ENCODE measurements at regions not wholly inside any gene's neighbourhood (a gene's known extent, or its start where the extent isn't known, plus 50 kb on each side); places are given as distances from the start of the nearest gene placed in this dataset.
"Not testable (repeated sequence)": the region's sequence is repeated elsewhere in the genome, so short reads cannot be mapped to it uniquely, and the experiment has no call there.

GRCh38 chr14:51578853-51579252, 72.9 kb upstream of the FRMD6 start:
- H3K27me3 Mint-ChIP-seq = peaks cover 51% of the 10 kb centered on the region
- no peaks in the 10 kb centered on the region for H3K9me3 Mint-ChIP-seq (ENCODE audit: low read depth)
- no peak for ATAC-seq
- no peak for DNase-seq
- no peaks in the 10 kb centered on the region for H3K36me3 Mint-ChIP-seq
- H3K27ac Mint-ChIP-seq = no peak overlapping the region
- CTCF ChIA-PET = no interaction called here
- no peak overlapping the region for H3K4me3 Mint-ChIP-seq
- peaks cover 3% of the 10 kb centered on the region for H3K4me1 Mint-ChIP-seq

- Mint-ChIP-seq H3K9me3 (ENCODE audit: low read depth) (no peaks in the 10 kb centered on the region), H3K27me3 (peaks cover 37% of the 10 kb centered on the region), H3K36me3 (no peaks in the 10 kb centered on the region), H3K4me3 (no peak overlapping the region), H3K4me1 (no peaks in the 10 kb centered on the region), H3K27ac (no peak overlapping the region)
- no peak for ATAC-seq
- CTCF ChIA-PET = no interaction called here
- no peak for DNase-seq
These were observed 70.5 kb upstream of the FRMD6 start for GRCh38 chr14:51581017-51581881.

GRCh38 chr14:51582437-51582836, 69.3 kb upstream of the FRMD6 start:
- CTCF ChIA-PET = no interaction called here
- Mint-ChIP-seq H3K27me3 (peaks cover 26% of the 10 kb centered on the region), H3K36me3 (no peaks in the 10 kb centered on the region), H3K4me3 (no peak overlapping the region), H3K9me3 (ENCODE audit: low read depth) (no peaks in the 10 kb centered on the region), H3K27ac (no peak overlapping the region), H3K4me1 (no peaks in the 10 kb centered on the region)
- DNase-seq (no peak), ATAC-seq (no peak)

GRCh38 chr14:51585055-51585454, 66.7 kb upstream of the FRMD6 start:
- no peak overlapping the region for H3K27ac Mint-ChIP-seq
- no peaks in the 10 kb centered on the region for H3K4me1 Mint-ChIP-seq
- CTCF ChIA-PET = no interaction called here
- no peak overlapping the region for H3K4me3 Mint-ChIP-seq
- H3K9me3 Mint-ChIP-seq (ENCODE audit: low read depth) = no peaks in the 10 kb centered on the region
- DNase-seq (no peak), ATAC-seq (no peak)
- H3K36me3 Mint-ChIP-seq = no peaks in the 10 kb centered on the region
- peaks cover 14% of the 10 kb centered on the region for H3K27me3 Mint-ChIP-seq

- no peak overlapping the region for H3K27ac Mint-ChIP-seq
- no peak for DNase-seq
- H3K36me3 Mint-ChIP-seq = no peaks in the 10 kb centered on the region
- peaks cover 9% of the 10 kb centered on the region for H3K4me1 Mint-ChIP-seq
- H3K27me3 Mint-ChIP-seq = peaks cover 39% of the 10 kb centered on the region
- ATAC-seq = no peak
- CTCF ChIA-PET = no interaction called here
- no peak overlapping the region for H3K4me3 Mint-ChIP-seq
- no peaks in the 10 kb centered on the region for H3K9me3 Mint-ChIP-seq (ENCODE audit: low read depth)
These were observed 58.9 kb upstream of the FRMD6 start for GRCh38 chr14:51592836-51593235.

GRCh38 chr14:51593397-51593796, 58.3 kb upstream of the FRMD6 start:
- Mint-ChIP-seq H3K9me3 (ENCODE audit: low read depth) (no peaks in the 10 kb centered on the region), H3K36me3 (no peaks in the 10 kb centered on the region), H3K27ac (no peak overlapping the region), H3K27me3 (peaks cover 38% of the 10 kb centered on the region), H3K4me3 (no peak overlapping the region), H3K4me1 (peaks cover 9% of the 10 kb centered on the region)
- DNase-seq (no peak), ATAC-seq (no peak)
- CTCF ChIA-PET = no interaction called here

- no peaks in the 10 kb centered on the region for H3K36me3 Mint-ChIP-seq
- CTCF ChIA-PET = no interaction called here
- H3K9me3 Mint-ChIP-seq (ENCODE audit: low read depth) = no peaks in the 10 kb centered on the region
- H3K4me3 Mint-ChIP-seq = no peak overlapping the region
- H3K27ac Mint-ChIP-seq = no peak overlapping the region
- H3K4me1 Mint-ChIP-seq = peaks cover 9% of the 10 kb centered on the region
- no peak for ATAC-seq
- no peak for DNase-seq
- H3K27me3 Mint-ChIP-seq = peaks cover 43% of the 10 kb centered on the region
These were observed 55.7 kb upstream of the FRMD6 start for GRCh38 chr14:51595881-51596455.

- peaks cover 46% of the 10 kb centered on the region for H3K27me3 Mint-ChIP-seq
- H3K4me3 Mint-ChIP-seq = no peak overlapping the region
- DNase-seq = peak; percentile 48
- H3K9me3 Mint-ChIP-seq (ENCODE audit: low read depth) = no peaks in the 10 kb centered on the region
- peaks cover 9% of the 10 kb centered on the region for H3K4me1 Mint-ChIP-seq
- H3K36me3 Mint-ChIP-seq = no peaks in the 10 kb centered on the region
- H3K27ac Mint-ChIP-seq = no peak overlapping the region
- peak; percentile 58 for ATAC-seq
- CTCF ChIA-PET = no interaction called here
These were observed 55.1 kb upstream of the FRMD6 start for GRCh38 chr14:51596488-51597117.

GRCh38 chr14:51597261-51598001, 54.3 kb upstream of the FRMD6 start:
- Mint-ChIP-seq H3K36me3 (no peaks in the 10 kb centered on the region), H3K27ac (no peak overlapping the region), H3K4me1 (peaks cover 9% of the 10 kb centered on the region), H3K9me3 (ENCODE audit: low read depth) (no peaks in the 10 kb centered on the region), H3K4me3 (no peak overlapping the region), H3K27me3 (peaks cover 47% of the 10 kb centered on the region)
- ATAC-seq = no peak
- CTCF ChIA-PET = no interaction called here
- DNase-seq = no peak

- H3K4me3 Mint-ChIP-seq; H3K9me3 Mint-ChIP-seq (ENCODE audit: low read depth); ATAC-seq; DNase-seq; H3K27ac Mint-ChIP-seq; H3K4me1 Mint-ChIP-seq; H3K36me3 Mint-ChIP-seq: not testable (repeated sequence)
- H3K27me3 Mint-ChIP-seq = peaks cover 36% of the 10 kb centered on the region
- CTCF ChIA-PET = interaction anchor here (0.7 kb wide), 2 partner anchors 138 to 155 kb away, joined by 4 read pairs; no protein-coding TSS in a partner anchor
These were observed 52.6 kb upstream of the FRMD6 start for GRCh38 chr14:51598924-51599600.

- ATAC-seq (no peak), DNase-seq (no peak)
- peaks cover 4% of the 10 kb centered on the region for H3K4me1 Mint-ChIP-seq
- H3K9me3 Mint-ChIP-seq (ENCODE audit: low read depth) = no peaks in the 10 kb centered on the region
- CTCF ChIA-PET = no interaction called here
- H3K27ac Mint-ChIP-seq = no peak overlapping the region
- H3K4me3 Mint-ChIP-seq = no peak overlapping the region
- H3K36me3 Mint-ChIP-seq = no peaks in the 10 kb centered on the region
- peaks cover 28% of the 10 kb centered on the region for H3K27me3 Mint-ChIP-seq
These were observed 51.1 kb upstream of the FRMD6 start for GRCh38 chr14:51600658-51601057.
